Trophoblast cell (in vitro differentiated cells and primary cell): ENCODE measurements at regions not wholly inside any gene's neighbourhood (a gene's known extent, or its start where the extent isn't known, plus 50 kb on each side); places are given as distances from the start of the nearest gene placed in this dataset.

Experiments
- DNase-seq, 2 donors: peaks; one replicate each; pipeline ENCODE4 v3.0.0-alpha.2; 2016
- H2AFZ ChIP-seq: 2 replicates; pipeline ENCODE4 v1.6.1; 2013; ENCODE audit warnings: low read length, moderate library complexity, mild to moderate bottlenecking; ENCODE audit not compliant: insufficient read depth, poor library complexity
- H2AK5ac ChIP-seq: 2 replicates; pipeline ENCODE4 v1.6.1; 2013; ENCODE audit warnings: mild to moderate bottlenecking, low read length
- H2BK120ac ChIP-seq: 2 replicates; pipeline ENCODE4 v1.6.1; 2013; ENCODE audit warnings: low read length, mild to moderate bottlenecking, moderate library complexity; ENCODE audit not compliant: insufficient read depth, poor library complexity
- H2BK12ac ChIP-seq: 2 replicates; pipeline ENCODE4 v1.6.1; 2013; ENCODE audit warnings: mild to moderate bottlenecking, low read length, moderate library complexity
- H2BK5ac ChIP-seq: 2 replicates; pipeline ENCODE4 v1.6.1; 2013; ENCODE audit warnings: low read length, low read depth, moderate library complexity, mild to moderate bottlenecking; ENCODE audit not compliant: poor library complexity
- H3K14ac ChIP-seq: 2 replicates; pipeline ENCODE4 v1.6.1; 2013; ENCODE audit warnings: mild to moderate bottlenecking, low read length
- H3K18ac ChIP-seq: 2 replicates; pipeline ENCODE4 v1.6.1; 2013; ENCODE audit warnings: mild to moderate bottlenecking, low read length
- H3K23ac ChIP-seq: 2 replicates; pipeline ENCODE4 v1.6.1; 2013; ENCODE audit warnings: low read length
- H3K27ac ChIP-seq: 2 replicates; pipeline ENCODE4 v1.5.1; 2013; ENCODE audit warnings: low read depth, mild to moderate bottlenecking, inconsistent platforms, low read length, moderate library complexity
- H3K27me3 ChIP-seq: 2 replicates; pipeline ENCODE4 v1.6.1; 2013; ENCODE audit warnings: inconsistent platforms, mild to moderate bottlenecking, low read length, moderate library complexity; ENCODE audit not compliant: insufficient read depth
- H3K36me3 ChIP-seq, 2 experiments: 1 replicate in 1 of 2; 2 replicates in 1 of 2; pipeline ENCODE4 v1.6.1; 2013; ENCODE audit warnings: low read length in 2 of 2, mild to moderate bottlenecking in 2 of 2, moderate library complexity in 1 of 2; ENCODE audit not compliant: insufficient read depth in 2 of 2, control insufficient read depth in 1 of 2
- H3K4ac ChIP-seq: 2 replicates; pipeline ENCODE4 v1.6.1; 2013; ENCODE audit warnings: low read depth, mild to moderate bottlenecking, low read length, moderate library complexity
- H3K4me1 ChIP-seq, 2 experiments: 1 replicate in 1 of 2; 2 replicates in 1 of 2; pipeline ENCODE4 v1.6.1; 2013; ENCODE audit warnings: low read length in 2 of 2, mild to moderate bottlenecking in 2 of 2, moderate library complexity in 1 of 2; ENCODE audit not compliant: insufficient read depth in 2 of 2, control insufficient read depth in 1 of 2
- H3K4me2 ChIP-seq: 2 replicates; pipeline ENCODE4 v1.6.1; 2013; ENCODE audit warnings: inconsistent platforms, mild to moderate bottlenecking, low read length, moderate library complexity
- H3K4me3 ChIP-seq: 2 replicates; pipeline ENCODE4 v1.5.1; 2013; ENCODE audit warnings: mild to moderate bottlenecking, low read depth, low read length, inconsistent platforms
- H3K79me1 ChIP-seq: one replicate; pipeline ENCODE4 v1.6.1; 2013; ENCODE audit warnings: low read length
- H3K79me2 ChIP-seq: 2 replicates; pipeline ENCODE4 v1.6.1; 2013; ENCODE audit warnings: low read length, mild to moderate bottlenecking; ENCODE audit not compliant: control insufficient read depth, insufficient read depth, poor library complexity
- H3K9ac ChIP-seq: 2 replicates; pipeline ENCODE4 v1.6.1; 2013; ENCODE audit warnings: mild to moderate bottlenecking, low read length
- H3K9me3 ChIP-seq: 2 replicates; pipeline ENCODE4 v1.6.1; 2013; ENCODE audit warnings: low read depth, mild to moderate bottlenecking, control low read depth, inconsistent platforms, low read length; ENCODE audit not compliant: insufficient read depth
- H4K12ac ChIP-seq: 2 replicates; pipeline ENCODE4 v1.6.1; 2013; ENCODE audit warnings: low read depth, mild to moderate bottlenecking, low read length, moderate library complexity
- H4K8ac ChIP-seq: 2 replicates; pipeline ENCODE4 v1.6.1; 2013; ENCODE audit warnings: low read depth, mild to moderate bottlenecking, low read length, moderate library complexity
- H4K91ac ChIP-seq: one replicate; pipeline ENCODE4 v1.6.1; 2013; ENCODE audit warnings: low read depth, mild to moderate bottlenecking, low read length, moderate library complexity
- WGBS: extraction: QIAGEN DNeasy Blood & Tissue Kit; methylation state at CpG from one replicate; pipeline ENCODE4 v1.1.7; 2013; ENCODE audit warnings: missing lambda C conversion rate; ENCODE audit not compliant: insufficient read length, insufficient coverage; ENCODE audit errors: extremely low coverage; 5-methylcytosine and 5-hydroxymethylcytosine counted together

GRCh38 chr16:61364990-61365389 lies 671.2 kb downstream of the CDH8 start:
- no peak overlapping the region for H2BK5ac ChIP-seq
- no peak for DNase-seq
- no peak overlapping the region for H3K9ac ChIP-seq
- H3K18ac ChIP-seq = no peak overlapping the region
- H2BK120ac ChIP-seq = no peak overlapping the region
- no peak overlapping the region for H3K4me2 ChIP-seq
- no peaks in the 10 kb centered on the region for H3K36me3 ChIP-seq
- H3K9me3 ChIP-seq = no peaks in the 10 kb centered on the region
- no peak overlapping the region for H4K12ac ChIP-seq
- H3K79me1 ChIP-seq = no peaks in the 10 kb centered on the region
- H2BK12ac ChIP-seq = no peak overlapping the region
- H3K14ac ChIP-seq = no peak overlapping the region
- H3K4ac ChIP-seq = no peak overlapping the region
- no peaks in the 10 kb centered on the region for H3K79me2 ChIP-seq
- no peak overlapping the region for H3K4me3 ChIP-seq
- H2AK5ac ChIP-seq = no peak overlapping the region
- no peak overlapping the region for H3K23ac ChIP-seq
- H3K27me3 ChIP-seq = no peaks in the 10 kb centered on the region
- H4K91ac ChIP-seq = no peak overlapping the region
- WGBS = no CpG with 5 or more reads among the region's 3 CpGs
- no peak overlapping the region for H3K27ac ChIP-seq
- H2AFZ ChIP-seq = no peak overlapping the region
- H4K8ac ChIP-seq = no peak overlapping the region
- H3K4me1 ChIP-seq = no peaks in the 10 kb centered on the region

- Histone ChIP-seq H3K9me3 (no peaks in the 10 kb centered on the region), H2AK5ac (no peak overlapping the region), H3K9ac (no peak overlapping the region), H3K18ac (no peak overlapping the region), H3K79me2 (no peaks in the 10 kb centered on the region), H3K36me3 (no peaks in the 10 kb centered on the region), H4K12ac (no peak overlapping the region), H3K23ac (no peak overlapping the region), H3K4me1 (no peaks in the 10 kb centered on the region), H4K91ac (no peak overlapping the region), H3K27me3 (no peaks in the 10 kb centered on the region), H3K79me1 (no peaks in the 10 kb centered on the region), H3K27ac (no peak overlapping the region), H3K4ac (no peak overlapping the region), H3K14ac (no peak overlapping the region), H3K4me2 (no peak overlapping the region), H2BK120ac (no peak overlapping the region), H2BK12ac (no peak overlapping the region), H3K4me3 (no peak overlapping the region), H2BK5ac (no peak overlapping the region), H2AFZ (no peak overlapping the region), H4K8ac (no peak overlapping the region)
- WGBS = no CpG with 5 or more reads among the region's 4 CpGs
- DNase-seq = no peak
Measured at GRCh38 chr16:61362585-61362984, 673.7 kb downstream of the CDH8 start.

- no peak overlapping the region for H4K8ac ChIP-seq
- H3K27ac ChIP-seq = no peak overlapping the region
- H3K4me1 ChIP-seq = peaks cover 0 to 4% of the 10 kb centered on the region in 2 experiments
- no peak overlapping the region for H2AK5ac ChIP-seq
- no peak for DNase-seq
- no peaks in the 10 kb centered on the region for H3K79me2 ChIP-seq
- WGBS = no CpG with 5 or more reads among the region's 3 CpGs
- no peaks in the 10 kb centered on the region for H3K27me3 ChIP-seq
- no peak overlapping the region for H2BK12ac ChIP-seq
- no peak overlapping the region for H4K12ac ChIP-seq
- H2BK120ac ChIP-seq = no peak overlapping the region
- H2BK5ac ChIP-seq = no peak overlapping the region
- H3K18ac ChIP-seq = no peak overlapping the region
- no peaks in the 10 kb centered on the region for H3K9me3 ChIP-seq
- H3K9ac ChIP-seq = no peak overlapping the region
- no peak overlapping the region for H3K4me3 ChIP-seq
- no peaks in the 10 kb centered on the region for H3K79me1 ChIP-seq
- no peak overlapping the region for H4K91ac ChIP-seq
- H3K4me2 ChIP-seq = no peak overlapping the region
- H3K4ac ChIP-seq = no peak overlapping the region
- H3K14ac ChIP-seq = no peak overlapping the region
- H2AFZ ChIP-seq = no peak overlapping the region
- no peaks in the 10 kb centered on the region for H3K36me3 ChIP-seq
- H3K23ac ChIP-seq = no peak overlapping the region
Measured at GRCh38 chr16:61344791-61345190, 691.4 kb downstream of the CDH8 start.

GRCh38 chr16:61332461-61332860 lies 703.8 kb downstream of the CDH8 start:
- Histone ChIP-seq H3K27me3 (no peaks in the 10 kb centered on the region), H4K12ac (no peak overlapping the region), H3K79me2 (no peaks in the 10 kb centered on the region), H2BK120ac (no peak overlapping the region), H4K91ac (no peak overlapping the region), H2AK5ac (no peak overlapping the region), H3K9me3 (no peaks in the 10 kb centered on the region), H3K4ac (no peak overlapping the region), H3K23ac (no peak overlapping the region), H4K8ac (no peak overlapping the region), H2BK5ac (no peak overlapping the region), H3K4me2 (no peak overlapping the region), H3K36me3 (no peaks in the 10 kb centered on the region), H2BK12ac (no peak overlapping the region), H2AFZ (no peak overlapping the region), H3K27ac (no peak overlapping the region), H3K9ac (no peak overlapping the region), H3K14ac (no peak overlapping the region), H3K4me3 (no peak overlapping the region), H3K79me1 (no peaks in the 10 kb centered on the region), H3K4me1 (no peaks in the 10 kb centered on the region), H3K18ac (no peak overlapping the region)
- WGBS = no CpG with 5 or more reads among the region's 2 CpGs
- DNase-seq = no peak
